K562 (cell line): ENCODE measurements at regions not wholly inside any gene's neighbourhood (a gene's known extent, or its start where the extent isn't known, plus 50 kb on each side); places are given as distances from the start of the nearest gene placed in this dataset.
"Not testable (repeated sequence)": the region's sequence is repeated elsewhere in the genome, so short reads cannot be mapped to it uniquely, and the experiment has no call there.

Experiments used
- ATAC-seq: fragments of 200-7000 bp; cut with Tn5 transposase; 3 replicates; pipeline ENCODE4 v1.9.1; 2020; ENCODE audit warnings: moderate library complexity
- BruUV-seq: library from RNA; stranded (reverse); fragments of 400-500 nt; replicated peaks from 2 replicates; lab custom pipeline; 2021; lab: Mats Ljungman, UMichigan
- CTCF ChIA-PET: fragments of 300-600 bp; formaldehyde crosslinking; extraction: SDS; loops from one replicate; lab custom pipeline; 2021; ENCODE audit warnings: low intra/inter-chr PET ratio; lab: Yijun Ruan, JAX
- POLR2A ChIA-PET: fragments of 300-600, 350-650 bp; sonication (Branson Sonifier 250); formaldehyde crosslinking; extraction: SDS; loops from one replicate; lab custom pipeline; 2021; ENCODE audit warnings: antibody characterized with exemption, inconsistent platforms; lab: Yijun Ruan, JAX
- DNase-seq, 4 experiments: peaks; one replicate each; pipeline versions ENCODE4 v3.0.0 to v3.0.0-alpha.2; 2011 to 2018; ENCODE audit warnings: low spot score in 3 of 4, mixed read lengths in 3 of 4; ENCODE audit errors: extremely low read depth in 1 of 4
- FAIRE-seq: peaks from 2 replicates; lab custom pipeline; 2011; peaks lifted over from hg19 to GRCh38; lab: Jason Lieb, UNC
- H2AFZ ChIP-seq: 2 replicates; pipeline ENCODE4 v1.6.0; 2011; ENCODE audit warnings: low read depth, low read length, control low read depth, inconsistent platforms
- H3K27ac ChIP-seq: fragments of 200-600 bp; 3 replicates; pipeline ENCODE4 v1.8.0; 2011; ENCODE audit warnings: low read depth, mild to moderate bottlenecking, control low read depth, inconsistent platforms, low read length, moderate library complexity, mixed read lengths; ENCODE audit errors: extremely low read depth
- H3K27me3 ChIP-seq, 2 experiments: fragments of 300-600 bp in 1 of 2; 2 replicates in 1 of 2; 3 replicates in 1 of 2; pipeline versions ENCODE4 v1.6.0 to v1.8.0; 2011; ENCODE audit warnings: inconsistent platforms in 2 of 2, low read length in 2 of 2, mild to moderate bottlenecking in 1 of 2, mixed read lengths in 1 of 2, moderate library complexity in 1 of 2; ENCODE audit not compliant: control insufficient read depth in 2 of 2, insufficient read depth in 2 of 2
- H3K36me3 ChIP-seq: fragments of 300-600 bp; 3 replicates; pipeline ENCODE4 v1.8.0; 2011; ENCODE audit warnings: mild to moderate bottlenecking, low read length, inconsistent platforms; ENCODE audit not compliant: control insufficient read depth, insufficient read depth
- H3K4me1 ChIP-seq, 2 experiments: fragments of 200-600 bp in 1 of 2; replicated peaks in 1 of 2; 2 replicates in 1 of 2; 3 replicates in 1 of 2; pipeline versions ENCODE4 v1.5.1 to v1.8.0; 2011; ENCODE audit warnings: inconsistent platforms in 2 of 2, low read length in 2 of 2, mild to moderate bottlenecking in 1 of 2, mixed read lengths in 1 of 2, moderate library complexity in 1 of 2; ENCODE audit not compliant: control insufficient read depth in 2 of 2, insufficient read depth in 2 of 2
- H3K4me2 ChIP-seq: 2 replicates; pipeline ENCODE4 v1.6.1; 2011; ENCODE audit warnings: low read length, control low read depth, inconsistent platforms, mixed read lengths; ENCODE audit not compliant: insufficient read depth
- H3K4me3 ChIP-seq: fragments of 200-600 bp; sonication (generic), shearing (Covaris generic); 2 replicates; pipeline ENCODE4 v1.5.1; 2016; ENCODE audit warnings: control low read depth, inconsistent platforms
- H3K79me2 ChIP-seq: fragments of 200-600 bp; 3 replicates; pipeline ENCODE4 v1.8.0; 2011; ENCODE audit warnings: low read length, inconsistent platforms; ENCODE audit not compliant: control insufficient read depth, insufficient read depth
- H3K9ac ChIP-seq, 2 experiments: 2 replicates each; pipeline versions ENCODE4 v1.6.0 to v1.6.1; 2011; ENCODE audit warnings: low read depth in 2 of 2, low read length in 2 of 2, control low read depth in 1 of 2, inconsistent platforms in 1 of 2, mild to moderate bottlenecking in 1 of 2, mixed read lengths in 1 of 2; ENCODE audit not compliant: insufficient read depth in 1 of 2
- H3K9me1 ChIP-seq: one replicate; pipeline ENCODE4 v1.6.0; 2011; ENCODE audit warnings: inconsistent platforms, mild to moderate bottlenecking, low read length, moderate library complexity; ENCODE audit not compliant: control insufficient read depth, insufficient read depth
- H3K9me3 ChIP-seq: replicated peaks from 2 replicates; pipeline ENCODE4 v1.5.1; 2011; ENCODE audit warnings: low read depth, low read length, inconsistent platforms; ENCODE audit not compliant: control insufficient read depth, insufficient read depth
- H4K20me1 ChIP-seq: replicated peaks from 2 replicates; pipeline ENCODE4 v1.6.1; 2011; ENCODE audit warnings: low read length, inconsistent platforms, mixed read lengths; ENCODE audit not compliant: control insufficient read depth, insufficient read depth
- WGBS: fragments of 100-300 bp; shearing (Covaris generic); methylation state at CpG from one replicate; pipeline ENCODE4 v1.1.6; 2016; ENCODE audit warnings: low coverage, mixed read lengths; ENCODE audit not compliant: insufficient coverage; ENCODE audit errors: missing lambda C conversion rate; 5-methylcytosine and 5-hydroxymethylcytosine counted together
- in situ Hi-C: fragments of 300-500 bp; cut with MboI; formaldehyde crosslinking; loops from 4 replicates; pipeline ENCODE4 v1.15.0; 2018; ENCODE audit warnings: inconsistent platforms, mixed read lengths
- intact Hi-C: fragments of 100-400 bp; cut with micrococcal nuclease; formaldehyde crosslinking; loops from 2 replicates; pipeline ENCODE4 v1.14.2; 2022
- TF ChIP-seq, protein P1 (sequence below), 2 experiments: fragments of 450-650 bp in 1 of 2; sonication (generic) in 1 of 2; formaldehyde crosslinking in 1 of 2; IDR thresholded peaks; 2 replicates each; pipeline versions ENCODE4 v1.7.1 to v1.9.0; 2016 to 2022; ENCODE audit warnings: inconsistent platforms in 1 of 2, mild to moderate bottlenecking in 1 of 2, missing genetic modification reagents in 1 of 2

- TF ChIP-seq, protein P1, sequence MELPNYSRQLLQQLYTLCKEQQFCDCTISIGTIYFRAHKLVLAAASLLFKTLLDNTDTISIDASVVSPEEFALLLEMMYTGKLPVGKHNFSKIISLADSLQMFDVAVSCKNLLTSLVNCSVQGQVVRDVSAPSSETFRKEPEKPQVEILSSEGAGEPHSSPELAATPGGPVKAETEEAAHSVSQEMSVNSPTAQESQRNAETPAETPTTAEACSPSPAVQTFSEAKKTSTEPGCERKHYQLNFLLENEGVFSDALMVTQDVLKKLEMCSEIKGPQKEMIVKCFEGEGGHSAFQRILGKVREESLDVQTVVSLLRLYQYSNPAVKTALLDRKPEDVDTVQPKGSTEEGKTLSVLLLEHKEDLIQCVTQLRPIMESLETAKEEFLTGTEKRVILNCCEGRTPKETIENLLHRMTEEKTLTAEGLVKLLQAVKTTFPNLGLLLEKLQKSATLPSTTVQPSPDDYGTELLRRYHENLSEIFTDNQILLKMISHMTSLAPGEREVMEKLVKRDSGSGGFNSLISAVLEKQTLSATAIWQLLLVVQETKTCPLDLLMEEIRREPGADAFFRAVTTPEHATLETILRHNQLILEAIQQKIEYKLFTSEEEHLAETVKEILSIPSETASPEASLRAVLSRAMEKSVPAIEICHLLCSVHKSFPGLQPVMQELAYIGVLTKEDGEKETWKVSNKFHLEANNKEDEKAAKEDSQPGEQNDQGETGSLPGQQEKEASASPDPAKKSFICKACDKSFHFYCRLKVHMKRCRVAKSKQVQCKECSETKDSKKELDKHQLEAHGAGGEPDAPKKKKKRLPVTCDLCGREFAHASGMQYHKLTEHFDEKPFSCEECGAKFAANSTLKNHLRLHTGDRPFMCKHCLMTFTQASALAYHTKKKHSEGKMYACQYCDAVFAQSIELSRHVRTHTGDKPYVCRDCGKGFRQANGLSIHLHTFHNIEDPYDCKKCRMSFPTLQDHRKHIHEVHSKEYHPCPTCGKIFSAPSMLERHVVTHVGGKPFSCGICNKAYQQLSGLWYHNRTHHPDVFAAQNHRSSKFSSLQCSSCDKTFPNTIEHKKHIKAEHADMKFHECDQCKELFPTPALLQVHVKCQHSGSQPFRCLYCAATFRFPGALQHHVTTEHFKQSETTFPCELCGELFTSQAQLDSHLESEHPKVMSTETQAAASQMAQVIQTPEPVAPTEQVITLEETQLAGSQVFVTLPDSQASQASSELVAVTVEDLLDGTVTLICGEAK (IDR thresholded peaks at IDR 0.05), result peak; percentile 42; the same call in 1 of the 2 replicates
- TF ChIP-seq, protein P1 (CRISPR knock-in tag; IDR thresholded peaks at IDR 0.05), result not testable (repeated sequence)
- CTCF ChIA-PET, H4K20me1 ChIP-seq, H3K36me3 ChIP-seq, in situ Hi-C loops, DNase-seq, intact Hi-C loops, BruUV-seq, H3K27me3 ChIP-seq, H3K79me2 ChIP-seq, ATAC-seq, POLR2A ChIA-PET, H3K4me3 ChIP-seq, H3K9me1 ChIP-seq, H3K4me2 ChIP-seq, H3K9me3 ChIP-seq, H3K9ac ChIP-seq: not testable (repeated sequence)
- Histone ChIP-seq H3K27ac (0 out of 3 replicates have a peak overlapping the region, but pooled peaks have one; percentile 43), H3K4me1 (peaks cover 7 to 19% of the 10 kb centered on the region in 2 experiments), H2AFZ (peak overlapping the region; percentile 51; the same call in 1 of the 2 replicates)
- peak; percentile 73 for FAIRE-seq
- WGBS, result 84% methylated on average over 3 of the region's 3 CpGs
Measured at GRCh38 chr3:143178775-143179548, 59.4 kb downstream of the CHST2 start.
